DMS 273 (cell line): ENCODE measurements at regions not wholly inside any gene's neighbourhood (a gene's known extent, or its start where the extent isn't known, plus 50 kb on each side); places are given as distances from the start of the nearest gene placed in this dataset.

Experiments
- DNase-seq: peaks from one replicate; lab custom pipeline; 2025; ENCODE audit not compliant: unreplicated experiment; lab: John Stamatoyannopoulos, UW

GRCh38 chr22:23522623-23523251 is 57.4 kb downstream of the IGLL1 start:
- DNase-seq: peak; percentile 43

DNA sequence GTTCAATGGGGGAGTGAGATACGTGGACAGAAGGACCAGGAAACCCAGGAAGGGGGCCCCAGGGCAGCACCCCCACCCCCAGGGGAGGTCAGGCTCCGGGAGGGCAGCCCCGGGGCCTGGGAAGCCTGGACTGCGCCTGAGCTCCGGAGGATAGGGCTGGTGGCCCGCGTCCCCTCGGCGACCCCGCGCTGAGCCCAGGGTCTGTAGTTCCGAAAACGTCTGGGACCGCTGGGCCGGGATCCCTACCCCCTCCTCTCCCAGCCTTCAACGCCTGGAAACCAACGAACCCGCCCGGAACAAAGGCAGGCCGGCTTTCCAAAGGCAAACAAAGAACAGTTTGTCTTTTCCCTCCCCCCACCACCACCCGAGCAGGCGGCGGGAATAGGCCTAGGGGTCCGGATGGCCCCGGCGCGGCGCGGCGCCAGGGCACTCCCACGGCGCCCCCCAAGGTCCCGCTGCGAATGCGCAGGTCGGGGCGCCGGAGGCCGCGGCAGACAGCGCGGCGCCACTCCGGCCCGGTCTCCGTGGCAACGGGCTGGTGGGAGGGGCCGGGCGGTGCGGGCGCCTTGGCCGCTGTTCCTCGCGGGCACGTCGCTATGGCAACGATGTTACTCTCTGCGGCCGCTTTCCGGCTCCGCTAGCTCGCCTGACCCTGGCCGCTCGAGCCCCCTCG is 58.5 kb downstream of the IGLL1 start:
- peak; percentile 96 for DNase-seq

DNA sequence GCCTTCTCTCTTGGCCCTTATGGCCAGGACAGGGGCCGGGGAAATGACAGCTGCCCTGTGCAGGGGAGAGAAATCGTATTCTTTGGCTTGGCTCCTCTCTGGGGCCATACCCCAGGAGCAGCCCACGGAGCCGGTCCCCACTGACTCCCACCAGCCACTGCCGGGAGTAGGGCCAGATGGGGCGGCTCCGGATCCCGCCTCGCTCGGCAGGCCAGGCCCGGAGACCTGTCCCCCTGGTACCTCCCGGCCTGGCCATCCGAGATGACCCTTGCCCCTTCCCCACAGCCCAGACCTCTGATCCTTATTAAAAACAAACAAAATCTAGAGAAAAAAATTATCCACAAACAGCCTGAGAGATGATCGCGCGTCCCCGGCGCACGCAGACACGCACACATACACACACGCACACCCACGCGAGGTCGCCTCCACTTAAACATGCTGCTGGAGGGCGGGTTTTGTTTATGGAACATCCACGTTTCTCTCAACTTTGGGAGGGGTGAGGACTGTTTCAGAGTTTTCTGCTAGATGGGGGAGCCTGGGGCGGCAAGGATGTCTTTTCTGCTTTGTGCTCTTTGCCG is 59.1 kb downstream of the IGLL1 start:
- DNase-seq: peak; percentile 61

- DNase-seq: peak; percentile 23
These were observed 60.5 kb downstream of the IGLL1 start for GRCh38 chr22:23519442-23520157.

DNA sequence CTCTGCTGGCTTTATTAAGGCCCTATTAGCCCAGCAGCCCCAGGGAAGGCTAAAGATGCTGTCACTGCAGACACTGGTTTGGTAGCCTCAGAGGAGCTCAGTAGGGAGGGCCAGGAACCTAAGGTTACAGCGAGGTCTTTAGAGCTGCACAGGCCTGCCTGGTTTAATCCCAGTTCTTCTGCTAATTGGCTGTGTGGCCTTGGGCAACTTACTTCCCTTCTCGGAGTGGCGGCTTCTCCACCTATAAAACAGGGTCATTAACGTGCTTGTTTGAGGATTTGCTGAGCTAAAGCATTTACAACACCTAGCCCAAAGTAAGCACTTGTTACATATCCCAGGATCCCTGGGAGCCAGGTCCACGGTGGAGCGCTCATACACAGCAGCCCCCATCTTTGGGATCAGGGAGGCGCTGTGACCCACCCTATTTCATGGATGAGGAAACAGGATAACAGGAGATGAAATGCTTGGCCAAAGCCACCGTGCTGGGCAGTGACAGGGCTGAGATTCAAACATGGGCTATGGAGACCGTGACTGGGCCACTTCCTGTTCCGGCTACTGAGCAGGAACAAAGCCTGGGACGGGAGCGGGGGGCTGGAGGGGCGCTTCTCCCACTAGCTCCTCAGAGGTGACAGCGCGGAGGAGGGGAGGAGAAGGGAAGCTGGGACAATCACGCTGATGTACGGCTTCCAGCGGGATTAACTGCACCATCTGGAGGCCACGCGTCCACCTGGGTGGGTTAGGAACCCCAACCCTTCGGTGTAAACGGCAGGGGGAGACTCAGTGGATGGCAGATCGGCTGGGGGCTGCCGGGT is 61.5 kb downstream of the IGLL1 start:
- DNase-seq: no peak

DNA sequence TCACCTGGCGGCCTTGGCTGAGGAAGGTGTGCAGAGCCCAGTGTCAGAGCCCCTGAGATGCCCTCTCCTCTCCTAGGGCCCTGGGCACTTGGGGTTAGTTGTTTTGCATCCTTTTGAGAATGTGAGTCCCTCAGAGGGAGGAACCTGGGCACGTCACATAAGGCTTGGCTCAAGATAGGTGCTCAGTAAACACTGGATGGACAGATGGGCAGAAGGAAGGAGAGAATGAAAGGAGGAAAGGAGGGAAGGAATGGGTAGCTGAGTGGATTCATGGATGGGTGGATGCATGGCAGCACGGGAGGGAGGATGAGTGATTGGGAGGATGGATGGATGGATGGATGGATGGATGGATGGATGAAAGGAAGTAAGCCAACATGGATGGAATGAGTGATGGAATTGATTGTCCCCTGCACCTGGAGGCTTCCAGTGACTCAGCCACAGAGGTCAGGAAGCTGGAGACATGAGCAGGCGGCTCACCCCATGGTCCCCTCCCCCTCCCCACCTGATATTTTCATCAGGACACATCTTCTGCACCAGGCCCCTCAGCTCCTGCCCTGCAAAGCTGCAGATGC is 62.2 kb downstream of the IGLL1 start:
- DNase-seq: no peak

- no peak for DNase-seq
These were observed 63.8 kb downstream of the IGLL1 start for GRCh38 chr22:23516304-23516703.

GRCh38 chr22:23514322-23515038 is 65.6 kb downstream of the IGLL1 start:
- DNase-seq: peak; percentile 49

DNA sequence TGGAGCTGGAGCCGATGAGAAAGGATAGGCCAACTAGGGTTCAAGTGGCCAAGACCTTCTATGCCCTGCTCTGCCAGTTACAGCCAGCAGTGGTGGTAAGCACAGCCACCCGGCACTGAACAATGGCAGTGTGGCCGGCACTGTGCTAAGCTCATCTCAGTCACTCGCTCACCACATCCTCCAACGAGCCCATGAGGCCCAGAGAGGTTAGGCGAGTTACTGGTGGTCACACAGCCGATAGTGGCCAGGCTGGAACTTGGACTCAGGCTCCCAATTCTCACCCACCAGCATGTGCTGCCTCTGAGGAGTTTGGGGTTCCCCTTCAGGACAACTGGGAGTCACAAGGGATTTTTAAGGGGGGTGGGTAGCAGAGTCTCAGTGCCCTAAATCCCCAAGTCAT is 66.4 kb downstream of the IGLL1 start:
- DNase-seq: no peak

GRCh38 chr22:23513133-23513532 is 67.0 kb downstream of the IGLL1 start:
- no peak for DNase-seq

GRCh38 chr22:23512721-23513120 is 67.4 kb downstream of the IGLL1 start:
- peak; percentile 23 for DNase-seq

GRCh38 chr22:23512348-23512705 is 67.8 kb downstream of the IGLL1 start:
- DNase-seq: no peak

DNA sequence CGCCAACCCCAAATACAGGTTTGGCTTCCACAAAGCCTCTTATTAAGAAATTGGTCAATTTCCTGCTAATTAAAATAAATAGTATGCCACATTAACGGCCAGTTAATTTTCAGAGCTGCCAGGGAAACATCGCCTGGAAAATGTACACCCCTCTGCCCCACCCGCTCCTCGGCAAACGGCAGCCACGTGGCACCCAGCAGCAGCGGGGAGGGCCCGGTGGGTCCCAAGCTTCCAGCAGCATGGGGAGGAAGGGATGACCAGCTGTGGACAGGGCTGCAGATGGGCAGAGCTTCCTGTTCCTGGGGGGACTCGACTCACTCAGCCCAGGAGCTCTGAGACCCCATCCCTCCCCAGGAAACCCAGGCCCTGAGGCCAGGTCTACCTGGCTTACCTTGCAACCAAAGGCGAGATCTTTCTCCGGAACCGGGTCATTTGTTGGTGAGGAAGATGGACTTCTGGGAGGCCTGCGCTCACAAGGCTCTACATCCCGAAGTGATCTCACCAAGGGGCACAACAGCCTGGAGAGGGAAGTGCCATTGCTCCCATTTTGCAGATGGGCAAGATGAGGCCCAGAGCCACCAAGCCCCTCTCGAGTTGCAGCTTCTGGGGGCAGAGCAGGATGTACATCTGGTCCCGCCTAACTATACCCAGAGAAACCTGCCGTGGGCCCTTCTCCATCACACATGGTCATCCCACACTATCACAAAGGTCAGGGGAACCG is 68.3 kb downstream of the IGLL1 start:
- no peak for DNase-seq

GRCh38 chr22:23509571-23510302 is 70.4 kb downstream of the IGLL1 start:
- DNase-seq: no peak

DNA sequence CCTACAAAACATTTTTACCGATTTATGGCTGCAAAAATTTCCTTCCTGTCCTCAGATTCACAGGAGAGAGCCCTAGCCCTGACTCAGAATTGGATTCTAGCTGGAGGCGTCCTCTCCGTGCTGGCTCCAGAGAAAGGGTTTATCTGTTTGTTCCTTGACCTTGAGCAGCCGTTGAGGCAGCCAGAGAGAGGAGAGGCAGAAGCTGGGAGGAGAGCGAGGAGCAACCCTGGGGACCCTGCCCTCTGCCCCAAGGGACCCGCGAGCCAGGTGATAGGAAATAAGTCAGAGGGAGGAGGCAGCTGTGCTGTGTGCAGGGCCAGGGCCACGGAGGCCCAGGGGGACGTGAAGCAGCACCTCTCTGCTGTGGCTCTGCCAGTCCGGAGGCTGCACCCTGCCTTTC is 75.6 kb downstream of the IGLL1 start:
- no peak for DNase-seq

GRCh38 chr22:23503736-23504440 is 76.2 kb downstream of the IGLL1 start:
- DNase-seq: no peak

DNA sequence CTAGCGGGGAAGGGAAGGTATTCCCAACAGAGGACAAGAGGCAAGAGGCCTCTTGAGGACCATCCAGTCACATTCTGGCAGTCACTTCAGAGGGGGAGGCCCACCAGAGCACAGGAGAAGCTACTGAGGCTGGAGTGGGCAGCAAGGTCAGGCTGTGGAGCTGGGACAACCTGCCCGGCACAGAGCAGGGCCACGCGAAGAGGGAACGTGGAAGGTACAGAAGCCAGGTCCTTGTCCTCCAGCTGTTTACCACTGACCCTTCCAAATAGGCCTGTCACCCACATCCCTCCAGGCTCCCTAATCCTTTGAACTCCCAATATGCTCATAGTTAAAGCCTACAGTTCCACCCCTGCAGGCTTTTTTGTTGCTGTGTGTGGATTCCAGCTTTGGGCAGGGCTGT is 76.9 kb downstream of the IGLL1 start:
- DNase-seq: no peak

DNA sequence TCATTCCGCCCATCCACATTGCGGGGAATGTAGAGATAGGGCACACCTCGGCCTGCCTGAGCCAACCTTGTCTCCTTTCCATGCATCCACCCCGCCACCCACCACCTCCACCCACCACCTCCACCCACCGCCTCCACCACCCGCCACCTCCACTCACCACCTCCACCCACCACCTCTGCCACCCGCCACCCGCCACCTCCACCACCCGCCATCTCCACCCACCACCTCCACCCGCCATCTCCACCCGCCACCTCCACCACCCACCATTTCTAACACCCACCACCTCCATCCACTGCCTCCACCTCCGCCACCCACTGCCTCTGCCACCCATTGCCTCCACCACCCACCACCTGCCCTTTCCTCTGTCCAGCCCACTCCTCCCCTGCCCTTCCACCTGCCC is 78.4 kb downstream of the IGLL1 start:
- DNase-seq: no peak
